ENCODE measurements at regions not wholly inside any gene's neighbourhood (a gene's known extent, or its start where the extent isn't known, plus 50 kb on each side); places are given as distances from the start of the nearest gene placed in this dataset.
"Not testable (repeated sequence)": the region's sequence is repeated elsewhere in the genome, so short reads cannot be mapped to it uniquely, and the experiment has no call there.

DNA sequence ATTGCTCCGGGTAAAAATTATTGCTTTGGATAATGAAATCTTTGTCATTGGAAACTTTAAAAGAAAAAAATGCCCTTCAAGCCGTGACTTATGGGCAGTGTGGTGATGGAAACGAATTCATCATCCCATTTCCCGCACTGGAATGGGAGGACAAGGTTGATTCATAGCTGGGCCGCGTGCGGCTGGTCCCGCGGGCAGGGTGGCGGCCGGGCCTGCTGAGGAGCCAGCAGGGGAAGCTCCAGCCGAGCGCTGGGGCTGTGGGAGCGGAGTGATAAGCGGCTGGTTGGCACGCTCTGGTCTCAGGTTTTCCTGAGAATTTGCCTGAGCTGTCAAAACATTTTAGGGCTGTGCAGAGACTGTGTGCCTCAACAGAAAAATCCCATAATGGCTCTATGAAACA lies 351.7 kb downstream of the CDC5L start:
- no peak for DNase-seq (ENCODE audit: insufficient read length, low spot score, missing footprints)
- Histone ChIP-seq H3K4me1 (ENCODE audit: insufficient read depth, low read length) (peaks cover 15% of the 10 kb centered on the region), H3K27me3 (ENCODE audit: insufficient read depth, low read length) (peaks cover 3% of the 10 kb centered on the region), H3K4me2 (ENCODE audit: insufficient read depth, low read length) (no peak overlapping the region), H4K20me1 (ENCODE audit: insufficient read depth, low read length) (no peaks in the 10 kb centered on the region), H3K79me2 (ENCODE audit: insufficient read depth, low read length) (no peaks in the 10 kb centered on the region), H3K4me3 (ENCODE audit: insufficient read depth, low read length) (no peak overlapping the region), H2AFZ (ENCODE audit: low read length) (no peak overlapping the region), H3K36me3 (ENCODE audit: insufficient read depth, low read length) (no peaks in the 10 kb centered on the region), H3K9me3 (ENCODE audit: low read depth, low read length) (no peaks in the 10 kb centered on the region), H3K27ac (ENCODE audit: low read depth, low read length) (no peak overlapping the region)
- TF ChIP-seq, protein P1, sequence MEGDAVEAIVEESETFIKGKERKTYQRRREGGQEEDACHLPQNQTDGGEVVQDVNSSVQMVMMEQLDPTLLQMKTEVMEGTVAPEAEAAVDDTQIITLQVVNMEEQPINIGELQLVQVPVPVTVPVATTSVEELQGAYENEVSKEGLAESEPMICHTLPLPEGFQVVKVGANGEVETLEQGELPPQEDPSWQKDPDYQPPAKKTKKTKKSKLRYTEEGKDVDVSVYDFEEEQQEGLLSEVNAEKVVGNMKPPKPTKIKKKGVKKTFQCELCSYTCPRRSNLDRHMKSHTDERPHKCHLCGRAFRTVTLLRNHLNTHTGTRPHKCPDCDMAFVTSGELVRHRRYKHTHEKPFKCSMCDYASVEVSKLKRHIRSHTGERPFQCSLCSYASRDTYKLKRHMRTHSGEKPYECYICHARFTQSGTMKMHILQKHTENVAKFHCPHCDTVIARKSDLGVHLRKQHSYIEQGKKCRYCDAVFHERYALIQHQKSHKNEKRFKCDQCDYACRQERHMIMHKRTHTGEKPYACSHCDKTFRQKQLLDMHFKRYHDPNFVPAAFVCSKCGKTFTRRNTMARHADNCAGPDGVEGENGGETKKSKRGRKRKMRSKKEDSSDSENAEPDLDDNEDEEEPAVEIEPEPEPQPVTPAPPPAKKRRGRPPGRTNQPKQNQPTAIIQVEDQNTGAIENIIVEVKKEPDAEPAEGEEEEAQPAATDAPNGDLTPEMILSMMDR (IDR thresholded peaks at IDR 0.05; ENCODE audit: extremely low read depth, low read depth, low read length), result no peak

DNA sequence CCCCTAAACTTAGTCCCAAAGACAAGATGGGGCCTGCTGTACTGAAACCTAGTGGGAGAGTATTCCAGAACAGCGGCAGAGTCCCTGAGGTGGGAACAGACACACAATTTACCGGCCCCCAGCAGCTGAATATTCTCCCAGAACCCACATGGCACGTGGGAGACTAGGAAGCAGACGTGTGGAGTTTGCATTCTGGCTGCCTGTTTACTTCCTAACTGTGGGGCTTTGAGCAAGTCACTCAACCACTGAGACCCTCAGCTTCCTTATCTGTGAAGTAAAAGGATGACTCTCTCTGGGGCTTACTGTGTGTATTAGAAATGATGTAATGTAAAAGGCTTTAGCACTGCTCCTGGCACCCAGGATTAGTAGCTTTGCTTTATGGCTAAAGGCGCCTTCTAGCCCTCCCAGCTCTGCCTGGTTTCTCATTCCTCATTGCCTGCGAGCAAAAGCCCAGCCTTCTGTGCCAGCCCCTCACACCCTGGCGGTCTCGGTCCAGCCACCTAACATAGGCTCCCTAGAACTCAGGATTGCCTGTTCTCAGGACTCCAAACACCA lies 353.1 kb downstream of the CDC5L start:
- Histone ChIP-seq H3K27me3 (ENCODE audit: insufficient read depth, low read length) (peaks cover 3% of the 10 kb centered on the region), H3K27ac (ENCODE audit: low read depth, low read length) (no peak overlapping the region), H4K20me1 (ENCODE audit: insufficient read depth, low read length) (no peaks in the 10 kb centered on the region), H3K9me3 (ENCODE audit: low read depth, low read length) (no peaks in the 10 kb centered on the region), H3K4me3 (ENCODE audit: insufficient read depth, low read length) (no peak overlapping the region), H3K79me2 (ENCODE audit: insufficient read depth, low read length) (no peaks in the 10 kb centered on the region), H3K36me3 (ENCODE audit: insufficient read depth, low read length) (no peaks in the 10 kb centered on the region), H3K4me2 (ENCODE audit: insufficient read depth, low read length) (no peak overlapping the region), H3K4me1 (ENCODE audit: insufficient read depth, low read length) (peaks cover 15% of the 10 kb centered on the region), H2AFZ (ENCODE audit: low read length) (no peak overlapping the region)
- TF ChIP-seq, protein P1 (IDR thresholded peaks at IDR 0.05; ENCODE audit: extremely low read depth, low read depth, low read length), result no peak
- no peak for DNase-seq (ENCODE audit: insufficient read length, low spot score, missing footprints)

DNA sequence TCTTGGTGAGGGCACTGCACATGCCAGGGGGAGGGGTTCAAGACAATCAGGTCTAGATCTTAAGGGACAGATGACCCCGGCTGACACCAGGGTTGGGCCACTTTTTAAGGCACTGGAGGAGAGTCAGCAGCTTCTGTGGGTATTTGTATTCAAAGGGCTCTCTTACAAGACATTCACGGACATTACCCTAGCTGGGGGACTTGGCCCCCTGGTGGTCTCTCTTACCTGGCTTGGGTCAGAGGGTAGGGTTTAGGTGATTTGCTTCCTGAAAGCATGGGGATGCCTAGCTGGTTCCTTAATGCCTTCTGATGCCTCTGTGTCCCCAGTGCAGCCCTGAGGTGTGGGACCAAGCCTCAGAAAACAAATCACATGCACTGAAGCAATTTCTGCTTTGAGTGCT lies 354.7 kb downstream of the CDC5L start:
- DNase-seq (ENCODE audit: insufficient read length, low spot score, missing footprints), result peak; percentile 27
- no peaks in the 10 kb centered on the region for H3K79me2 ChIP-seq (ENCODE audit: insufficient read depth, low read length)
- no peaks in the 10 kb centered on the region for H3K9me3 ChIP-seq (ENCODE audit: low read depth, low read length)
- H4K20me1 ChIP-seq (ENCODE audit: insufficient read depth, low read length), result no peaks in the 10 kb centered on the region
- H3K27ac ChIP-seq (ENCODE audit: low read depth, low read length), result no peak overlapping the region
- H3K4me1 ChIP-seq (ENCODE audit: insufficient read depth, low read length), result peaks cover 15% of the 10 kb centered on the region
- H3K4me2 ChIP-seq (ENCODE audit: insufficient read depth, low read length), result no peak overlapping the region
- H3K27me3 ChIP-seq (ENCODE audit: insufficient read depth, low read length), result peaks cover 3% of the 10 kb centered on the region
- H3K4me3 ChIP-seq (ENCODE audit: insufficient read depth, low read length), result no peak overlapping the region
- TF ChIP-seq, protein P1 (IDR thresholded peaks at IDR 0.05; ENCODE audit: extremely low read depth, low read depth, low read length), result no peak
- H3K36me3 ChIP-seq (ENCODE audit: insufficient read depth, low read length), result no peaks in the 10 kb centered on the region
- no peak overlapping the region for H2AFZ ChIP-seq (ENCODE audit: low read length)

DNA sequence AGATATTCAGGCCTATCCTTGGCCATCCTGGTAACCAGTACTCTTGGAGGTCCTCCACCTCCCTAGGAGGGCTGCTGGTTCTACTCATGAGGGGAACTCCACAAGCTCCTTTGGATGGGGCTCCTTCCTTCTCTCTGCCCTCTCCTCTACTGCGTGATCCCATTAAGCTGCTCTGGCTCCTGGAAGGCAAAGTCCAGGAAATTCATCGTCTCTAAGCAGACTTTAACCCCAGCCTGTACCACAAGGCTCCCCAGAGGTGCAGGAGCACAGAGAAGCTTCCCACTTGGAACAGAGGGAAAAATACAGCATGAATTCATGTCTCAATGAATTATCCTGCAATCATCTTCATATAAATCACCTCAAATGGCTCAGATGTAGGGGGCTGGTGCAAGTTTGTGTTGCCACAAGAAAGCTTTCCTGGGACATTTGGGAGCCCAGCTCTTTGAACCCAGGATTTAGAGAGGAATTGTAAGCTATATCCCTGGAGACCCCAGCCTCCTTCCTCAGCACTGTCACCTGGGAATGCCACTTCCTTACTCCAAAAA lies 355.4 kb downstream of the CDC5L start:
- DNase-seq (ENCODE audit: insufficient read length, low spot score, missing footprints), result peak; percentile 59
- no peak overlapping the region for H3K4me3 ChIP-seq (ENCODE audit: insufficient read depth, low read length)
- peaks cover 12% of the 10 kb centered on the region for H3K4me1 ChIP-seq (ENCODE audit: insufficient read depth, low read length)
- H4K20me1 ChIP-seq (ENCODE audit: insufficient read depth, low read length), result no peaks in the 10 kb centered on the region
- H2AFZ ChIP-seq (ENCODE audit: low read length), result no peak overlapping the region
- no peak overlapping the region for H3K27ac ChIP-seq (ENCODE audit: low read depth, low read length)
- H3K79me2 ChIP-seq (ENCODE audit: insufficient read depth, low read length), result no peaks in the 10 kb centered on the region
- H3K27me3 ChIP-seq (ENCODE audit: insufficient read depth, low read length), result peaks cover 3% of the 10 kb centered on the region
- TF ChIP-seq, protein P1 (IDR thresholded peaks at IDR 0.05; ENCODE audit: extremely low read depth, low read depth, low read length), result no peak
- H3K4me2 ChIP-seq (ENCODE audit: insufficient read depth, low read length), result no peak overlapping the region
- H3K9me3 ChIP-seq (ENCODE audit: low read depth, low read length), result no peaks in the 10 kb centered on the region
- H3K36me3 ChIP-seq (ENCODE audit: insufficient read depth, low read length), result no peaks in the 10 kb centered on the region

DNA sequence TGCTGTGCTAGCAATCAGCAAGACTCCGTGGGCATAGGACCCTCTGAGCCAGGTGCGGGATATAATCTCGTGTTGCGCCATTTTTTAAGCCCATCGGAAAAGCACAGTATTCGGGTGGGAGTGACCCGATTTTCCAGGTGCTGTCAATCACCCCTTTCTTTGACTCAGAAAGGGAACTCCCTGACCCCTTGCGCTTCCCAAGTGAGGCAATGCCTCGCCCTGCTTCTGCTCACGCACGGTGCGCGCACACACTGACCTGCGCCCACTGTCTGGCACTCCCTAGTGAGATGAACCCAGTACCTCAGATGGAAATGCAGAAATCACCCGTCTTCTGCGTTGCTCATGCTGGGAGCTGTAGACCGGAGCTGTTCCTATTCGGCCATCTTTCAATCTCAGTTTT lies 372.6 kb downstream of the CDC5L start:
- H3K27ac ChIP-seq (ENCODE audit: low read depth, low read length); H3K4me2 ChIP-seq (ENCODE audit: insufficient read depth, low read length); H3K79me2 ChIP-seq (ENCODE audit: insufficient read depth, low read length); H3K36me3 ChIP-seq (ENCODE audit: insufficient read depth, low read length); H3K9me3 ChIP-seq (ENCODE audit: low read depth, low read length); H3K4me1 ChIP-seq (ENCODE audit: insufficient read depth, low read length); H3K4me3 ChIP-seq (ENCODE audit: insufficient read depth, low read length); H2AFZ ChIP-seq (ENCODE audit: low read length); DNase-seq (ENCODE audit: insufficient read length, low spot score, missing footprints); H3K27me3 ChIP-seq (ENCODE audit: insufficient read depth, low read length); H4K20me1 ChIP-seq (ENCODE audit: insufficient read depth, low read length): not testable (repeated sequence)

Data from osteoblast (primary cell).